Astrocyte (in vitro differentiated cells and primary cell): ENCODE measurements at regions not wholly inside any gene's neighbourhood (a gene's known extent, or its start where the extent isn't known, plus 50 kb on each side); places are given as distances from the start of the nearest gene placed in this dataset.

ENCODE experiments used
- DNase-seq: peaks from one replicate; pipeline ENCODE4 v3.0.0-alpha.2; 2010; ENCODE audit warnings: low read depth
- FAIRE-seq: peaks from 2 replicates; lab custom pipeline; 2011; peaks lifted over from hg19 to GRCh38; lab: Jason Lieb, UNC
- H2AFZ ChIP-seq: 2 replicates; pipeline ENCODE4 v1.6.0; 2012; ENCODE audit warnings: low read depth, low read length, inconsistent platforms
- H3K27ac ChIP-seq: 2 replicates; pipeline ENCODE4 v1.5.1; 2011; ENCODE audit warnings: low read depth, low read length, inconsistent platforms
- H3K27me3 ChIP-seq: 2 replicates; pipeline ENCODE4 v1.6.0; 2011; ENCODE audit warnings: low read length, inconsistent platforms; ENCODE audit not compliant: insufficient read depth
- H3K36me3 ChIP-seq: 2 replicates; pipeline ENCODE4 v1.5.1; 2011; ENCODE audit warnings: low read length, inconsistent platforms; ENCODE audit not compliant: insufficient read depth
- H3K4me1 ChIP-seq: 2 replicates; pipeline ENCODE4 v1.5.1; 2011; ENCODE audit warnings: low read length, inconsistent platforms; ENCODE audit not compliant: insufficient read depth
- H3K4me2 ChIP-seq: 2 replicates; pipeline ENCODE4 v1.6.0; 2012; ENCODE audit warnings: low read length, inconsistent platforms
- H3K4me3 ChIP-seq: 2 replicates; pipeline ENCODE4 v1.5.1; 2011; ENCODE audit warnings: low read depth, mild to moderate bottlenecking, low read length, inconsistent platforms; ENCODE audit not compliant: insufficient read depth
- H3K79me2 ChIP-seq: 2 replicates; pipeline ENCODE4 v1.6.0; 2012; ENCODE audit warnings: mild to moderate bottlenecking, low read length, inconsistent platforms; ENCODE audit not compliant: insufficient read depth
- H3K9ac ChIP-seq: 2 replicates; pipeline ENCODE4 v1.6.0; 2012; ENCODE audit warnings: mild to moderate bottlenecking, low read length, inconsistent platforms
- H3K9me3 ChIP-seq: 2 replicates; pipeline ENCODE4 v1.5.1; 2012; ENCODE audit warnings: low read depth, mild to moderate bottlenecking, low read length, inconsistent platforms; ENCODE audit not compliant: insufficient read depth
- H4K20me1 ChIP-seq: 2 replicates; pipeline ENCODE4 v1.6.0; 2012; ENCODE audit warnings: low read length, inconsistent platforms; ENCODE audit not compliant: insufficient read depth
- H3K27ac Mint-ChIP-seq: one replicate; pipeline ENCODE4 v1.8.0; 2021; ENCODE audit warnings: mild to moderate bottlenecking, mixed read lengths; ENCODE audit not compliant: unreplicated experiment
- H3K27me3 Mint-ChIP-seq: one replicate; pipeline ENCODE4 v1.8.0; 2021; ENCODE audit warnings: low read depth, mixed read lengths; ENCODE audit not compliant: unreplicated experiment
- H3K36me3 Mint-ChIP-seq: one replicate; pipeline ENCODE4 v1.8.0; 2021; ENCODE audit warnings: low read depth, mixed read lengths; ENCODE audit not compliant: unreplicated experiment
- H3K4me1 Mint-ChIP-seq: one replicate; pipeline ENCODE4 v1.8.0; 2021; ENCODE audit warnings: low read depth, mixed read lengths; ENCODE audit not compliant: unreplicated experiment
- H3K4me3 Mint-ChIP-seq: one replicate; pipeline ENCODE4 v1.8.0; 2021; ENCODE audit warnings: mild to moderate bottlenecking, moderate library complexity, mixed read lengths; ENCODE audit not compliant: unreplicated experiment
- H3K9me3 Mint-ChIP-seq: one replicate; pipeline ENCODE4 v1.8.0; 2021; ENCODE audit warnings: mild to moderate bottlenecking, mixed read lengths; ENCODE audit not compliant: unreplicated experiment
- CTCF ChIP-seq: IDR thresholded peaks from 2 replicates; pipeline ENCODE4 v1.5.1; 2011; ENCODE audit warnings: low read depth, mild to moderate bottlenecking, inconsistent platforms, low read length, moderate library complexity; ENCODE audit not compliant: insufficient read depth
- EZH2 ChIP-seq: IDR thresholded peaks from 2 replicates; pipeline ENCODE4 v1.6.1; 2012; ENCODE audit warnings: mild to moderate bottlenecking, low read length, inconsistent platforms; ENCODE audit not compliant: insufficient read depth

DNA sequence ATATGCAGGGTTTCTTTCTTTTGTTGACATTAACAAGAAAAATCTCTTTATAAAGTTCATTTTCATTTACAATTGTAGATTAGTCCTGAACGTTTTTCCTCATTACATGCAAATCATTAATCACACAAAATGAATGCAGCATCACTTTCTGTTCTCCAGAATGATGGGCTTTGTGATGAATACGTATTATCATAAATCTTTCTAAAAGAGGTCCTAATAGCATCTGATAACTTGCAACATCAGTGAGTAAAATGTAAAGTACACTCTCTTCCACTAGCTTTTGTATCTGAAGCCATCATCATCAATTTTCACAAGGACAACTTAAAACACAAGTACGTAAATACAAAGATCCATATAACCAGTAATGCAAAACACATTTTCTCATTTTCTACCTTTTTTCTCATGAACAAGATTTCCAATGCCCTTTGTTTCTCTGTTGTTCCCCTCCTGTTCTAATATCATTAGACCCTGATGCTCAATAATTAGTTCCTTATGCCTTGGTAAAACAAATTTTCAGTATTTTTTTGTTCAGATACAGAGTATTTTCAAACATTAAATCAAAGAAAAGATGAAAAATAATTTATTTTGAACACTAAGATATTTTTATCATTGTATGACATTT, 437.4 kb upstream of the MIR17HG start:
- Histone ChIP-seq H3K9ac (no peak overlapping the region), H4K20me1 (no peaks in the 10 kb centered on the region), H3K36me3 (no peaks in the 10 kb centered on the region), H2AFZ (no peak overlapping the region), H3K27me3 (no peaks in the 10 kb centered on the region), H3K79me2 (no peaks in the 10 kb centered on the region), H3K4me3 (no peak overlapping the region), H3K27ac (no peak overlapping the region), H3K4me1 (no peaks in the 10 kb centered on the region), H3K9me3 (no peaks in the 10 kb centered on the region), H3K4me2 (no peak overlapping the region)
- Mint-ChIP-seq H3K4me3 (no peak overlapping the region), H3K27me3 (no peaks in the 10 kb centered on the region), H3K9me3 (no peaks in the 10 kb centered on the region), H3K4me1 (no peaks in the 10 kb centered on the region), H3K27ac (no peak overlapping the region), H3K36me3 (no peaks in the 10 kb centered on the region)
- FAIRE-seq = no peak
- TF ChIP-seq CTCF = no peak
- TF ChIP-seq EZH2 = no peak
- no peak for DNase-seq

DNA sequence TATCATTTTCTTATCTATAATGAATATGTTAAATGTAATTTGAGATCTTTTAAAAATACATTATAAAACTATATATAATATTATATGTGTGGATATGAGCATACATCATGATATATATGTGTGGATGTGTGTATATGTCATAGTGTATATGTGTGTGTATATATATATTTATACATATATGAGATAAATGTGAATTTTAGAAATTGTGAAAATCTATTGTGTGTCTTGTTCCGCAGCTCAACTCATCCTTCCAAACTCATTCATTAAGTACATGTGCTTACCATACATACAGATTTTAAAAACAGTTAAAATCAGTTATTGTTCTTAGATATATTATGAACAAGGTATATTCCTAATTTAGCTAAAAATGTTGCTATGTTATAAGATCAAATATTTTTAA, 435.2 kb upstream of the MIR17HG start:
- Histone ChIP-seq H3K79me2 (no peaks in the 10 kb centered on the region), H2AFZ (no peak overlapping the region), H4K20me1 (no peaks in the 10 kb centered on the region), H3K4me2 (no peak overlapping the region), H3K27ac (no peak overlapping the region), H3K27me3 (no peaks in the 10 kb centered on the region), H3K4me3 (no peak overlapping the region), H3K36me3 (no peaks in the 10 kb centered on the region), H3K9ac (no peak overlapping the region), H3K4me1 (no peaks in the 10 kb centered on the region), H3K9me3 (no peaks in the 10 kb centered on the region)
- Mint-ChIP-seq H3K9me3 (no peaks in the 10 kb centered on the region), H3K27me3 (no peaks in the 10 kb centered on the region), H3K4me3 (no peak overlapping the region), H3K27ac (no peak overlapping the region), H3K36me3 (no peaks in the 10 kb centered on the region), H3K4me1 (no peaks in the 10 kb centered on the region)
- FAIRE-seq (no peak), DNase-seq (no peak)
- no peak for TF ChIP-seq EZH2
- TF ChIP-seq CTCF = no peak

GRCh38 chr13:90918536-90918935, 429.0 kb upstream of the MIR17HG start:
- no peaks in the 10 kb centered on the region for H3K27me3 ChIP-seq
- Mint-ChIP-seq H3K27ac (peak overlapping the region; percentile 48), H3K9me3 (no peaks in the 10 kb centered on the region), H3K4me1 (peaks cover 11% of the 10 kb centered on the region), H3K4me3 (no peak overlapping the region), H3K27me3 (no peaks in the 10 kb centered on the region), H3K36me3 (no peaks in the 10 kb centered on the region)
- no peaks in the 10 kb centered on the region for H4K20me1 ChIP-seq
- no peak overlapping the region for H3K4me2 ChIP-seq
- no peak overlapping the region for H3K27ac ChIP-seq
- H3K4me3 ChIP-seq = no peak overlapping the region
- no peak overlapping the region for H2AFZ ChIP-seq
- no peaks in the 10 kb centered on the region for H3K36me3 ChIP-seq
- TF ChIP-seq EZH2 (no peak), CTCF (no peak)
- no peaks in the 10 kb centered on the region for H3K9me3 ChIP-seq
- DNase-seq (peak; percentile 92), FAIRE-seq (no peak)
- no peaks in the 10 kb centered on the region for H3K4me1 ChIP-seq
- H3K9ac ChIP-seq = no peak overlapping the region
- no peaks in the 10 kb centered on the region for H3K79me2 ChIP-seq
